GM18505 (cell line): ENCODE measurements at regions not wholly inside any gene's neighbourhood (a gene's known extent, or its start where the extent isn't known, plus 50 kb on each side); places are given as distances from the start of the nearest gene placed in this dataset.
"Not testable (repeated sequence)": the region's sequence is repeated elsewhere in the genome, so short reads cannot be mapped to it uniquely, and the experiment has no call there.

Experiments
- ATAC-seq: cut with Tn5 transposase; IDR thresholded peaks from one replicate; pipeline ENCODE4 v1.9.1; 2021; ENCODE audit not compliant: unreplicated experiment
- POLR2A ChIP-seq: IDR thresholded peaks from 4 replicates; pipeline ENCODE4 v1.6.1; 2011; ENCODE audit warnings: borderline replicate concordance; ENCODE audit not compliant: insufficient read depth, insufficient read length; ENCODE audit errors: extremely low read depth

DNA sequence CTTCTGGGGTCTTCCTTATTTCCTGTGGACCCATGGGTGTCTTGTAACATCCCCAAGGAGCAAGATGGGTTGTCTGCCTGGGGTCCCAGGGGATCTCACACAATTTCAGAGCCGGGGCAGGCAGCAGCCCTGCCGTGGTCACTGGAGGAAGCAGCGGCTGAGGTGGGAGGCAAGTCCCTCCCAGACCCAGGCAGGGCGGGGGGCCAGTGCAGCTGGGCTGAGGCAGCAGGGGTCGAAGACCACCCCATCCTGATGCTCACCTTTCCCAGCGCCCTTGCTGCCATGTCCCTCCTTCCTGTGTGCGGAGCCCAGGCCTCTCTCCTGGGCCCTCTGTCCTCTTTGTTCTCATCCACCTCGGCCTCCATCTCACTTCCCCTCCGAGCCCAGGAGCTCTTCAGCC, 583.0 kb upstream of the COBL start:
- TF ChIP-seq POLR2A: no peak
- ATAC-seq: no peak

DNA sequence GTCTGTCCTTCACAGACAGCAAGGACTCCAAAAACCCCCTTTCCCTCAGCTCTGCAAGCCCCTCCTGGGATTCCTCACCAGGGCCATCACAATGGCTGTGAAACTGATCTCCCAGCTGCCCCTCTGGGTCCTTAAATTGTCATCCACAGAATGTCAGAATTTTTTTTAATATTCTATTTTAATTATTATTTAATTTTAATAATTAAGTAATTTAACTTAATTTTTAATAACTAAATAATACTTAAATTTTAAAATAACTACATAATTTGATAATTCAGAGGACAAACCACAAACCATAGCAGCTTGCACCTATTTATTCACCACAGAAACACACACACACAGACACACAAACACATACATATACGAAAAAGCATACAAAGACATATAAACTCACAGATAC, 565.8 kb upstream of the COBL start:
- TF ChIP-seq POLR2A: no peak

DNA sequence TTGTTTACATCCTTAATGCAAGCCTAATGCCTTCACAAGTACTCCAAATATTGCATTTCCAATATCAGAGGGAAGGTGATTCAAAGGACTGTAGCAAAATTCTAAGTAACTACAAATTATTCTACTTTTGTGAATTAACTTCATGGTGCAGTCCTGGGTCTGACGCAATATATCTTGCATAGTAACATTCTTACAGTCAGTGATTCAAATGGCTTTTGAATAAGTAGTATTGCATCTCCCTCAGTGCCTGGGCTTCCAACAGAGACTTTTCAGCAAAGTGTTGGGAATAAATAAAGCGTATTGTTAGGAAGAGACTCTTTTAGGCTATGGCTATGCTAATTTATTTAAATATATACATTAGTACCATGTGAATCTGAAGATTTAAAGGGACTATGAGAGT, 564.7 kb upstream of the COBL start:
- no peak for ATAC-seq
- no peak for TF ChIP-seq POLR2A

More for the DNA sequence above, 565.8 kb upstream of the COBL start:
- ATAC-seq: no peak

DNA sequence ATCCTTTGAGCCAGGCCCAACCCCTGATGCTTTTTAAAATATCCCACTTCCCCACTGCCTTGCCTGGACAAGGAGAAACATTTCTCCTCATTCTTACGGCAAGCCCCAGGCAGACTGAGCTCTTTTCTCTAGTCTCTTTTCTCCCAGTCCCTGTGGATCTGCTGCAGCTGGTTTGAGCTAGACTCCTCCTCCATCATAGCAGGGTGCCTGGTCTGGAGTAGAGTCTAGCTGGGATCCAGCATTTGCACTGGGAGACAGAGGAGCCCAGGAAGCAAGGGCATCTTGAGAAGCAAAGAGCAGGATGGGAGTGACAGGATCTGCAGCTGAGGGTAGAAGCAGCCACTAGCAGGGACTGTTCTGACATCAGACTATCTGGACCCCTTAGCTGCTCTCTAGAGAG, 562.3 kb upstream of the COBL start:
- no peak for TF ChIP-seq POLR2A
- no peak for ATAC-seq

DNA sequence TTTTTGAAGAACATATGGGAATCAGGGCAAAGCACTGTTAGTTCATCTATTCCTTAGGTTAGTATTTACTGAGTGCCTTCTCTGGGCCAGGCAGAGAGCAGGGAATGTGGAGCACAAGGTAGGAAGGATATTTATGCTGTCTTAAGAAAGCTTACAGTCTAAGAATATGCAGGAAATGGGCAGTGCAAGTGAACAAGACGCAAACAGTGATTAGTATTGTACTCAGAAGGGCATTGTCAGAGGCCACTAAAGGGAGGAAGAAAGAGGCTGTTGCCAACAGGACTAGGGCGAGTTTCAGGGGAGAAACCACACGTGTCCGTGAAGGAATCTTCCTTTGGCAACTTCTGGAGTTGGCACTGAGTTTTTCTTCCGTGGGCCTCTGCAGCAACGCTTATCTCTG, 552.8 kb upstream of the COBL start:
- ATAC-seq: no peak

DNA sequence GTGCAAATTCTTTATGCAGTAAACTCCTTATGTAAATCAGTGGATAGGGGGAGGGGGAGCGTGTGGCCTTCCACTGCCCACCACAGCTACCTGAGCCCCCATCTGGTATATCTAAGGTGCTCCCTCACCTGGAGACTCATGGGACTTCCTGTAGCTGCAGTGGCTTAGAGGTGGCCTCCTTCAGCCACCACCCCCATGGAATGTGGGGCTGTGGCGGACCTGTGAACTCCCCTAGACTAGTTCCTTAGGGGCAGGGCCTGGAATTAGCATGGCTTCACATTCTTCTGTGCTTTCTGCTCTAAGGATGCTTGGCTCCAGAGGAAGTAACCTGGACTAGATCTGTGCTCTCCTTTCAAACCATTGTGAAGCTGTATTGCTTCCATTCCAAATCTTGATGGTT, 550.5 kb upstream of the COBL start:
- TF ChIP-seq POLR2A: no peak
- ATAC-seq: no peak

More for the DNA sequence above, 552.8 kb upstream of the COBL start:
- no peak for TF ChIP-seq POLR2A

DNA sequence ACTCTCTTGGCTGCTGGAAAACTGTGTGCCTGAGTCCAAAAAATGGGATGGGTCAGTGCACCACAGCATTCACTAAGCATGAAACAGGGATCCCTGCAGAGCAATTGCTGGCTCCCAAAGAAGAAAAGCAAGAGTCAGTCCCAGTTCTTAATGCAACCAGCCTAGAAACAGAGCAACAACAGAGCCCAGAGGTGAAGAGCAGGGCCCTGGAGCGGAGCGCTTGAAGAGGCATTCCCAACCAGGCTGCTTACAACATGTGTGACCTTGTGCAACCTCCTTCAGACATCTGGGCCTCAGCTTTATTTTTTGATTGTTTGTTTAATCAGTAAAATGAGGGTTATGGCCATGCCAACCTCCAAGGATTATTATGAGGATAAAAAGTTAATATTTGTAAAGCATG, 543.7 kb upstream of the COBL start:
- no peak for TF ChIP-seq POLR2A
- no peak for ATAC-seq

DNA sequence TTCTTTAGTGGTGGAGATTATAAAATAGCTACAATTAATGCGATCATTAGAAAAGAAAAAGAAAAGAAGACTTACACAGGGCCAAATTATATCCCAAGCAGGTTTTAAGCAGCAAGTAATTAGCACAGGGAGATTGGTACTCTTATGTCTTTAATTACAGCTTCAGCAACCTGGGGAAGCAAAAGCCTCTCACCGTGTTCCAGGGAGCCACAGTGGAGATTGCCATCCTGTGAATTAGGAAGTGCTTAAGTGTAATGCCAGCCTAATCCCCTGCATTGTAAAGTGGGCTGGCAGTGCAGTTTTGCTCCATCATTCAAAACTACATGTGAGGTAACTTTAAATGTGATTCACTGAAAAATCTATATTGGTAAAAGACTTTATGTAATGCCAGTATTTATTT, 533.5 kb upstream of the COBL start:
- no peak for TF ChIP-seq POLR2A
- no peak for ATAC-seq

DNA sequence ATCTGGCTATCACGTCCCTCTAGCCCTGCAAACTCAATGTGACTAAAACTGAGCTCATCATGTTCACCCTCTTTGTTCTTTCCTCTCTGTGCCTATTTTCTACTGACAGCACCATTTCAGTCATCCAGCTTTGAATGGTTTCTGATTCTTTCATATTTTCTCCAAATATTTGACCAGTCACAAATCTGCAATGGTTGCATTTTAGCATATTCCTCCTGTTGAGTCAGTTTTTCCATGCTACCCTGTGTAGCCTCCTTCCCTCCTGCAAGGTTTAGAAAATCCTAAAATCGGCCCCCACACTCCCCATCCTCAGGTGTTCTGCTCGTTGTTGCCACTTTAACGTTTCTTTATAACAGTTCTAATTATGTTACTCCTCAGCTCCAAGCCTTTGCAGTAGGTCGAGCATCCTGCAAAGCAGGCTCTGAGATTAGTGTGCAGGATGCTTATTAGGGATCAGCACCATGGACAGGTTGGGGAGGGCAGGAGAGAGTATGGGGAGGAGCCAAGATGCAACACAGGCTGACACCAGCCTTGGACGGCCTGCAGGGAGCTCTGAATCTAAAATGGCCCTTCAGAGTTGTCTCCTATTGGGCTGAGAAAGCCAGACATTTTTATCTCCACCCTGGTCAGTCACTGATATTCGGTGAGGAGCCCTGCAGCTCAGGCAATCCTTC, 531.0 kb upstream of the COBL start:
- TF ChIP-seq POLR2A: no peak
- no peak for ATAC-seq

DNA sequence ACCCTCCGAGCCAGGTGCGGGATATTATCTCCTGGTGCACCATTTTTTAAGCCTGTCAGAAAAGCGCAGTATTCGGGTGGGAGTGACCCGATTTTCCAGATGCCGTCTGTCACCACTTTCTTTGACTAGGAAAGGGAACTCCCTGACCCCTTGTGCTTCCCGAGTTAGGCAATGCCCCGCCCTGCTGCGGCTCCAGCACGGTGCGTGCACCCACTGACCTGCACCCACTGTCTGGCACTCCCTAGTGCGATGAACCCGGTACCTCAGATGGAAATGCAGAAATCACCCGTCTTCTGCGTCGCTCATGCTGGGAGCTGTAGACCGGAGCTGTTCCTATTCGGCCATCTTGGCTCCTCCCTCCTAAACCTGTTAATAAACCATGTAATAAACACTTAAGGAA, 522.5 kb upstream of the COBL start:
- ATAC-seq: not testable (repeated sequence)

DNA sequence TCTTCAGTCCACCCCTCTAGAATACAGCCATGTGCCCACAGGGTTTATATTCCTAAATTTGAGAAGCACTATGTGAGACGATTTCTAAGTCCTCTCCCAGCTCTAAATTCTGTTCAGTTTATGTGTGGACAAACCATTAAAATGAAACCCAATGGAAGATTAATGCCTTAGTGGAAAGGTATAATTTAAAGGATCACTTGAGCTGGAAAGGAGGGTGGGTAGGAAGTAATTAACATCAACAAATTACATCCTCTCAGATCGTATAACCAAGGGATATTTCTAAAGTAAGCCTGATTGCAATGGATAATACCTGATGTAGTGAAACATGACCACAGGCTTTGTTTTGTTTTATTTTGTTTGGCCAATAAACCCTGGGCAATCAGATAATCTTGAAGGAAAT, 511.0 kb upstream of the COBL start:
- ATAC-seq: no peak
- TF ChIP-seq POLR2A: no peak

DNA sequence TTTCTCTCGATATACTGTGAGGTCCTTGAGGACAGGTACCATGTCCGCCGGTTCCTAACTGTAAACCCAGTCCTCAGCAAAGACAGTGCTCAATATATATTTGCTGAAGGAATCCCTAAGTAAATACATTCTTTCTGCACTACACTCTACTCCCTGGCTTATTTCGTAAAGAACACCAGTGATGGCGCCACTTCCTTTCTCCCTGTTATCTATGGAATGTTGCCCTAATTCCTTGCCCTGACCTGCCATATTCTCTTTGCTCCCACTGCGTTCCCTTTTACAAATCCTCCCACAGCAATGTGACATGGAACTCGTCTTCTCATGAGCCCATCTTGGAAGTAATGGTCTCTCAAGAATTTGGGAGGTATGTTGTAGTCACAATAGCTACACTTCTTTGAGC, 507.4 kb upstream of the COBL start:
- no peak for TF ChIP-seq POLR2A
- ATAC-seq: no peak

DNA sequence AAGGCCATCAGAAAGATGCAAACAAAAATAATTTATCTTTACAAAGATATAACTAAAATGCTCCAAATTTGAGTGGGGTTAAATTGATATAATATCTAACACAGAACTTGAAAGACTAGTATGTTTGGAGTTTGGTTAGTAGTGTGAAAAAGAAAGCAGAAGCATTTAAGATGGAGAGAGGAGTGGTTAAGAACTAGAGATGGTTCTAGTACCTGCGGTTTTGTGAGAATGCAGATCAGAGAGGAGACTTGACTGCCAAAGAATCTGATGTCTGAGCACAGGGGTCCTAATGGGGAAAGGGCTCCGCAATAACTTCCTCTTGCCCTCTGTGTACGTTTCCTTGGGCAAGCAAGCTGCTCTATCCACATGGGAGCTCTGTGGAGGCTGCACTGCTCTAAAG, 506.8 kb upstream of the COBL start:
- ATAC-seq: no peak

DNA sequence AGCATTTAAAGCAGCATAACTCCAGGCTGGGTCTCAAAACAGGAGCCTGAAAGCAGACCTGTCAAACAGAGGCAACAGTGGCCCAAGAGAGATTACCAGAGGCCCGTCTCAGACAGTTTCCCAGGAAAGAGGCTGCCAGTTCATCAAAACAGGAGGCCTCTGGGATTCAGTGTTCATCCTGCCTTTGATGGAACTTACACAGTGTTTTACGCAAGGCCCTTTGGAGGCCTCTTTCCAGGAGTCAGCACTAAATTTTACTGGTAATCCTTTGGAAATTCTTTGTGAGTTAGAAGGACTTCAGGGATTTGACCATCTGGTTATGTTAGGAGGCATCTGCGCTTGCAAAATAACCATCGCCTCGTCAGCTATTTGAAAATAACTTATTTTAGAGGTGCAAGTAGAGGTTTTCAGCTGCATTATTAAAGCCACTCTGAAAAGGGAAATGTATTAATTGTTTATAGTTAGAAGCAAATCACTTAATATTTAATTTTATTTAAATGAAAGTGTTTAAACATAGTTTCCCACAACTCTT, 501.2 kb upstream of the COBL start:
- no peak for TF ChIP-seq POLR2A
- ATAC-seq: no peak

More for the DNA sequence above, 506.8 kb upstream of the COBL start:
- TF ChIP-seq POLR2A: no peak

DNA sequence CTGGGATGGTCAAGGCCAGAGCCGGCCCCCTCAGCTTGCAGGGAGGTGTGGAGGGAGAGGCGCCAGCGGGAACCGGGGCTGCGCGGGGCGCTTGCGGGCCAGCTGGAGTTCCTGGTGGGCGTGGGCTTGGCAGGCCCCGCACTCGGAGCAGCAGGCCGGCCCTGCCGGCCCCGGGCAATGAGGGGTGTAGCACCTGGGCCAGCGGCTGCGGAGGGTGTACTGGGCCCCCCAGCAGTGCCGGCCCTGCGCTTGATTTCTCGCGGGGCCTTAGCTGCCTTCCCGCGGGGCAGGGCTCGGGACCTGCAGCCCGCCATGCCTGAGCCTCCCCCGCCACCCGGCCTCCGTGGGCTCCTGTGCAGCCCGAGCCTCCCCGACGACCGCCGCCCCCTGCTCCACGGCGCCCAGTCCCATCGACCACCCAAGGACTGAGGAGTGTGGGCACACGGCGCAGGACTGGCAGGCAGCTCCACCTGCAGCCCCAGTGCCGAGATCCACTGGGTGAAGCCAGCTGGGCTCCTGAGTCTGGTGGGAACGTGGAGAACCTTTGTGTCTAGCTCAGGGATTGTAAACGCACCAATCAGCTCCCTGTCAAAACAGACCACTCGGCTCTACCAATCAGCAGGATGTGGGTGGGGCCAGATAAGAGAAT, 489.3 kb upstream of the COBL start:
- not testable (repeated sequence) for ATAC-seq
